ENCODE measurements at regions not wholly inside any gene's neighbourhood (a gene's known extent, or its start where the extent isn't known, plus 50 kb on each side); places are given as distances from the start of the nearest gene placed in this dataset.

DNA sequence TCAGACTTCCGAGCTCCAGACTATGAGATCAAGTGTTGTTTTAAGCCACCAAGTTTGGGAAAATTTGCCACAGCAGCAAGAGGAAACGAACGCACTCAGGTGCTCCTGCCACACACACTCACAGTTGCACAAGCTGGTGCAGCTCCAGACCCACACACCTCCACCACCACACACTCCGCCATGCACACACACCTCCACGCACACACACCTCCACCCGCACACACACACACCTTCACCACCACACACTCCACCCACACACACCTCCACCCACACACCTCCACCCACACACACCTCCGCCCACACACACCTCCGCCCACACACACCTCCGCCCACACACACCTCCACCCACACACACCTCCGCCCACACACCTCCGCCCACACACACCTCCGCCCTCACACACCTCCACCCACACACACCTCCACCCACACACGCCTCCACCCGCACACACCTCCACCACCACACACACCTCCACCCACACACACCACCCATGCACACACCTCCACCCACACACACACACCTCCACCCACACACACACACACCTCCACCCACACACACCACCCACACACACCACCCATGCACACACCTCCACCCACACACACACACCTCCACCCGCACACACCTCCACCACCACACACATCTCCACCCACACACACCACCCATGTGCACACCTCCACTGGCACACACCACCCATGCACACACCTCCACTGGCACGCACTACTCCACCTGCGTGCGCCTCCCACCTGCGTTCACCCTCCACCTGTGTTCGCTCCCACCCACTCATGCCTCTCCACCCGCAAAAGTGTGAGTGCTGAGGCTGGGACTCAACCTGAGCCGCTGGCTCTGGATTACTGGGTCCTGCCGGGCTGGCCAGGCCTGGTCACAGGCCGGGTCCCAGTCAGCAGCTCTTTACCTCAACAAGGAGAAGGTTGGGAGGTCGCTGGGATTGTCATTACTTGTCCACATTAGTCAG lies 175.6 kb downstream of the BMP7 start:
- TF ChIP-seq, protein P1, sequence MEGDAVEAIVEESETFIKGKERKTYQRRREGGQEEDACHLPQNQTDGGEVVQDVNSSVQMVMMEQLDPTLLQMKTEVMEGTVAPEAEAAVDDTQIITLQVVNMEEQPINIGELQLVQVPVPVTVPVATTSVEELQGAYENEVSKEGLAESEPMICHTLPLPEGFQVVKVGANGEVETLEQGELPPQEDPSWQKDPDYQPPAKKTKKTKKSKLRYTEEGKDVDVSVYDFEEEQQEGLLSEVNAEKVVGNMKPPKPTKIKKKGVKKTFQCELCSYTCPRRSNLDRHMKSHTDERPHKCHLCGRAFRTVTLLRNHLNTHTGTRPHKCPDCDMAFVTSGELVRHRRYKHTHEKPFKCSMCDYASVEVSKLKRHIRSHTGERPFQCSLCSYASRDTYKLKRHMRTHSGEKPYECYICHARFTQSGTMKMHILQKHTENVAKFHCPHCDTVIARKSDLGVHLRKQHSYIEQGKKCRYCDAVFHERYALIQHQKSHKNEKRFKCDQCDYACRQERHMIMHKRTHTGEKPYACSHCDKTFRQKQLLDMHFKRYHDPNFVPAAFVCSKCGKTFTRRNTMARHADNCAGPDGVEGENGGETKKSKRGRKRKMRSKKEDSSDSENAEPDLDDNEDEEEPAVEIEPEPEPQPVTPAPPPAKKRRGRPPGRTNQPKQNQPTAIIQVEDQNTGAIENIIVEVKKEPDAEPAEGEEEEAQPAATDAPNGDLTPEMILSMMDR (IDR thresholded peaks at IDR 0.05; ENCODE audit: poor library complexity), result no peak
- TF ChIP-seq EZH2phosphoT487 (IDR thresholded peaks at IDR 0.05; ENCODE audit: low read depth, severe bottlenecking, unreplicated experiment), result no peak
- no peak for TF ChIP-seq EZH2 (IDR thresholded peaks at IDR 0.05; ENCODE audit: borderline replicate concordance)
